ENCODE measurements at regions not wholly inside any gene's neighbourhood (a gene's known extent, or its start where the extent isn't known, plus 50 kb on each side); places are given as distances from the start of the nearest gene placed in this dataset.

GRCh38 chr1:213669964-213670691 is 317.6 kb upstream of the PROX1 start:
- no peak for DNase-seq (ENCODE audit: low read depth in 4 of 4, low spot score in 2 of 4)

GRCh38 chr1:213670692-213671023 is 317.1 kb upstream of the PROX1 start:
- DNase-seq (ENCODE audit: low read depth in 4 of 4, low spot score in 2 of 4), result no peak

- no peak for DNase-seq (ENCODE audit: low read depth in 4 of 4, low spot score in 2 of 4)
Measured at GRCh38 chr1:213675043-213675442, 312.7 kb upstream of the PROX1 start.

GRCh38 chr1:213676736-213677135 is 311.0 kb upstream of the PROX1 start:
- no peak for DNase-seq (ENCODE audit: low read depth in 4 of 4, low spot score in 2 of 4)

GRCh38 chr1:213678348-213678747 is 309.4 kb upstream of the PROX1 start:
- DNase-seq (ENCODE audit: low read depth in 4 of 4, low spot score in 2 of 4), result no peak

GRCh38 chr1:213678753-213679152 is 309.0 kb upstream of the PROX1 start:
- no peak for DNase-seq (ENCODE audit: low read depth in 4 of 4, low spot score in 2 of 4)

- no peak for DNase-seq (ENCODE audit: low read depth in 4 of 4, low spot score in 2 of 4)
Measured at GRCh38 chr1:213679153-213679552, 308.6 kb upstream of the PROX1 start.

- no peak for DNase-seq (ENCODE audit: low read depth in 4 of 4, low spot score in 2 of 4)
Measured at GRCh38 chr1:213680677-213681325, 307.0 kb upstream of the PROX1 start.

GRCh38 chr1:213681788-213682340 is 305.9 kb upstream of the PROX1 start:
- DNase-seq (ENCODE audit: low read depth in 4 of 4, low spot score in 2 of 4), result no peak

GRCh38 chr1:213683529-213683928 is 304.2 kb upstream of the PROX1 start:
- DNase-seq (ENCODE audit: low read depth in 4 of 4, low spot score in 2 of 4), result no peak

- DNase-seq (ENCODE audit: low read depth in 4 of 4, low spot score in 2 of 4), result no peak
Measured at GRCh38 chr1:213684454-213684853, 303.3 kb upstream of the PROX1 start.

GRCh38 chr1:213685992-213686582 is 301.7 kb upstream of the PROX1 start:
- no peak for DNase-seq (ENCODE audit: low read depth in 4 of 4, low spot score in 2 of 4)

GRCh38 chr1:213686983-213687382 is 300.8 kb upstream of the PROX1 start:
- DNase-seq (ENCODE audit: low read depth in 4 of 4, low spot score in 2 of 4), result no peak

GRCh38 chr1:213687832-213688231 is 299.9 kb upstream of the PROX1 start:
- no peak for DNase-seq (ENCODE audit: low read depth in 4 of 4, low spot score in 2 of 4)

GRCh38 chr1:213688655-213689054 is 299.1 kb upstream of the PROX1 start:
- DNase-seq (ENCODE audit: low read depth in 4 of 4, low spot score in 2 of 4), result no peak

- no peak for DNase-seq (ENCODE audit: low read depth in 4 of 4, low spot score in 2 of 4)
Measured at GRCh38 chr1:213689260-213689659, 298.5 kb upstream of the PROX1 start.

- DNase-seq (ENCODE audit: low read depth in 4 of 4, low spot score in 2 of 4), result no peak
Measured at GRCh38 chr1:213690341-213690917, 297.3 kb upstream of the PROX1 start.

GRCh38 chr1:213692321-213692720 is 295.5 kb upstream of the PROX1 start:
- no peak for DNase-seq (ENCODE audit: low read depth in 4 of 4, low spot score in 2 of 4)

- DNase-seq (ENCODE audit: low read depth in 4 of 4, low spot score in 2 of 4), result no peak
Measured at GRCh38 chr1:213693864-213694263, 293.9 kb upstream of the PROX1 start.

GRCh38 chr1:213697192-213697802 is 290.5 kb upstream of the PROX1 start:
- no peak for DNase-seq (ENCODE audit: low read depth in 4 of 4, low spot score in 2 of 4)

GRCh38 chr1:213698092-213698702 is 289.6 kb upstream of the PROX1 start:
- no peak for DNase-seq (ENCODE audit: low read depth in 4 of 4, low spot score in 2 of 4)
